HEK293 (cell line): ENCODE measurements at regions not wholly inside any gene's neighbourhood (a gene's known extent, or its start where the extent isn't known, plus 50 kb on each side); places are given as distances from the start of the nearest gene placed in this dataset.

ENCODE experiments used
- CTCF ChIA-PET: fragments of 350-600 bp; formaldehyde crosslinking; extraction: SDS; loops from one replicate; lab custom pipeline; 2021; ENCODE audit warnings: antibody characterized with exemption; lab: Yijun Ruan, JAX
- POLR2A ChIA-PET: fragments of 300-600 bp; formaldehyde crosslinking; extraction: SDS; loops from one replicate; lab custom pipeline; 2020; ENCODE audit warnings: antibody characterized with exemption, inconsistent platforms; lab: Yijun Ruan, JAX
- H3K27ac ChIP-seq: fragments of 200-500 bp; sonication (Bioruptor generic); 2 replicates; pipeline ENCODE4 v1.5.1; 2014; ENCODE audit warnings: low read depth, low read length, control low read depth, inconsistent platforms; ENCODE audit errors: extremely low read depth
- H3K36me3 ChIP-seq, 2 experiments: fragments of 200-500 bp in 1 of 2; sonication (Bioruptor generic) in 1 of 2; 1 replicate in 1 of 2; 2 replicates in 1 of 2; pipeline ENCODE4 v1.5.1; 2014 to 2017; ENCODE audit warnings: inconsistent platforms in 2 of 2, low read length in 2 of 2; ENCODE audit not compliant: control insufficient read depth in 2 of 2, insufficient read depth in 1 of 2
- H3K4me1 ChIP-seq: fragments of 200-500 bp; sonication (Bioruptor generic); 2 replicates; pipeline ENCODE4 v1.5.1; 2014; ENCODE audit warnings: mild to moderate bottlenecking, low read length, inconsistent platforms; ENCODE audit not compliant: control insufficient read depth, insufficient read depth
- H3K4me3 ChIP-seq: 2 replicates; pipeline ENCODE4 v1.5.1; 2011; ENCODE audit warnings: low read depth, mild to moderate bottlenecking, control low read depth, low read length, moderate library complexity
- H3K9me3 ChIP-seq: fragments of 200-500 bp; sonication (Bioruptor generic); 2 replicates; pipeline ENCODE4 v1.5.1; 2014; ENCODE audit warnings: low read depth, low read length, inconsistent platforms; ENCODE audit not compliant: control insufficient read depth, insufficient read depth
- BCL11A ChIP-seq: fragments of 450-650 bp; formaldehyde crosslinking; IDR thresholded peaks from 2 replicates; pipeline ENCODE4 v1.5.1; 2016; ENCODE audit warnings: low read depth, missing biosample characterization, missing genetic modification characterization
- BCL11B ChIP-seq: fragments of 450-650 bp; formaldehyde crosslinking; IDR thresholded peaks from 2 replicates; pipeline ENCODE4 v1.5.1; 2016; ENCODE audit warnings: low read depth, missing biosample characterization, missing genetic modification characterization
- GLI2 ChIP-seq: fragments of 450-650 bp; formaldehyde crosslinking; IDR thresholded peaks from 2 replicates; pipeline ENCODE4; 2017; ENCODE audit warnings: missing biosample characterization, missing genetic modification characterization, low read depth, borderline replicate concordance
- GLIS1 ChIP-seq: fragments of 450-650 bp; formaldehyde crosslinking; IDR thresholded peaks from 2 replicates; pipeline ENCODE4 v1.5.1; 2016; ENCODE audit warnings: missing biosample characterization, missing genetic modification characterization
- KLF8 ChIP-seq: fragments of 450-650 bp; formaldehyde crosslinking; IDR thresholded peaks from 2 replicates; pipeline ENCODE4 v1.5.1; 2016; ENCODE audit warnings: missing biosample characterization, missing genetic modification characterization
- SCRT1 ChIP-seq: fragments of 450-650 bp; formaldehyde crosslinking; IDR thresholded peaks from 2 replicates; pipeline ENCODE4 v1.5.1; 2016; ENCODE audit warnings: missing biosample characterization, missing genetic modification characterization, borderline replicate concordance
- SP2 ChIP-seq: fragments of 450-650 bp; formaldehyde crosslinking; IDR thresholded peaks from 2 replicates; pipeline ENCODE4 v1.5.1; 2016; ENCODE audit warnings: missing biosample characterization, missing genetic modification characterization
- SP7 ChIP-seq: fragments of 450-650 bp; formaldehyde crosslinking; IDR thresholded peaks from 2 replicates; pipeline ENCODE4 v1.5.1; 2016; ENCODE audit warnings: missing biosample characterization, missing genetic modification characterization
- ZBTB21 ChIP-seq: fragments of 450-650 bp; formaldehyde crosslinking; IDR thresholded peaks from 2 replicates; pipeline ENCODE4 v1.5.1; 2017; ENCODE audit warnings: missing biosample characterization, missing genetic modification characterization
- ZNF184 ChIP-seq: fragments of 450-650 bp; IDR thresholded peaks from 2 replicates; pipeline ENCODE4 v1.5.1; 2018; ENCODE audit warnings: missing biosample characterization, mild to moderate bottlenecking, missing genetic modification characterization
- ZNF24 ChIP-seq: fragments of 450-650 bp; formaldehyde crosslinking; IDR thresholded peaks from 2 replicates; pipeline ENCODE4 v1.5.1; 2016; ENCODE audit warnings: missing biosample characterization, missing genetic modification characterization
- ZNF324 ChIP-seq: fragments of 450-650 bp; formaldehyde crosslinking; IDR thresholded peaks from 2 replicates; pipeline ENCODE4 v1.5.1; 2016; ENCODE audit warnings: missing biosample characterization, missing genetic modification characterization
- ZNF335 ChIP-seq: fragments of 450-650 bp; formaldehyde crosslinking; conservative IDR thresholded peaks from 2 replicates; pipeline ENCODE4 v1.5.1; 2016; ENCODE audit warnings: missing biosample characterization, missing genetic modification characterization
- ZNF623 ChIP-seq: fragments of 450-650 bp; formaldehyde crosslinking; IDR thresholded peaks from 2 replicates; pipeline ENCODE4 v1.5.1; 2016; ENCODE audit warnings: missing biosample characterization, missing genetic modification characterization
- ZNF629 ChIP-seq: fragments of 450-650 bp; formaldehyde crosslinking; IDR thresholded peaks from 2 replicates; pipeline ENCODE4 v1.5.1; 2017; ENCODE audit warnings: missing biosample characterization, missing genetic modification characterization
- ZNF777 ChIP-seq: fragments of 450-650 bp; formaldehyde crosslinking; IDR thresholded peaks from 2 replicates; pipeline ENCODE4 v1.5.1; 2017; ENCODE audit warnings: missing biosample characterization, missing genetic modification characterization, borderline replicate concordance
- ZNF843 ChIP-seq: fragments of 450-650 bp; formaldehyde crosslinking; IDR thresholded peaks from 2 replicates; pipeline ENCODE4 v1.5.1; 2016; ENCODE audit warnings: missing biosample characterization, missing genetic modification characterization
- ZSCAN23 ChIP-seq: fragments of 450-650 bp; formaldehyde crosslinking; IDR thresholded peaks from 2 replicates; pipeline ENCODE4 v1.5.1; 2016; ENCODE audit warnings: missing biosample characterization, missing genetic modification characterization
- TF ChIP-seq, protein P1 (sequence below): fragments of 450-650 bp; formaldehyde crosslinking; IDR thresholded peaks from 2 replicates; pipeline ENCODE4 v1.5.1; 2017; ENCODE audit warnings: missing biosample characterization, missing genetic modification characterization
- TF ChIP-seq, protein P2 (sequence below): fragments of 450-650 bp; formaldehyde crosslinking; conservative IDR thresholded peaks from 2 replicates; pipeline ENCODE4 v1.5.1; 2016; ENCODE audit warnings: low read depth, missing biosample characterization, missing genetic modification characterization
- TF ChIP-seq, protein P3 (sequence below): fragments of 450-650 bp; formaldehyde crosslinking; IDR thresholded peaks from 2 replicates; pipeline ENCODE4 v1.5.1; 2016; ENCODE audit warnings: missing biosample characterization, missing genetic modification characterization
- TF ChIP-seq, protein P4 (sequence below): fragments of 450-650 bp; formaldehyde crosslinking; IDR thresholded peaks from 2 replicates; pipeline ENCODE4 v1.5.1; 2016; ENCODE audit warnings: missing biosample characterization, missing genetic modification characterization

DNA sequence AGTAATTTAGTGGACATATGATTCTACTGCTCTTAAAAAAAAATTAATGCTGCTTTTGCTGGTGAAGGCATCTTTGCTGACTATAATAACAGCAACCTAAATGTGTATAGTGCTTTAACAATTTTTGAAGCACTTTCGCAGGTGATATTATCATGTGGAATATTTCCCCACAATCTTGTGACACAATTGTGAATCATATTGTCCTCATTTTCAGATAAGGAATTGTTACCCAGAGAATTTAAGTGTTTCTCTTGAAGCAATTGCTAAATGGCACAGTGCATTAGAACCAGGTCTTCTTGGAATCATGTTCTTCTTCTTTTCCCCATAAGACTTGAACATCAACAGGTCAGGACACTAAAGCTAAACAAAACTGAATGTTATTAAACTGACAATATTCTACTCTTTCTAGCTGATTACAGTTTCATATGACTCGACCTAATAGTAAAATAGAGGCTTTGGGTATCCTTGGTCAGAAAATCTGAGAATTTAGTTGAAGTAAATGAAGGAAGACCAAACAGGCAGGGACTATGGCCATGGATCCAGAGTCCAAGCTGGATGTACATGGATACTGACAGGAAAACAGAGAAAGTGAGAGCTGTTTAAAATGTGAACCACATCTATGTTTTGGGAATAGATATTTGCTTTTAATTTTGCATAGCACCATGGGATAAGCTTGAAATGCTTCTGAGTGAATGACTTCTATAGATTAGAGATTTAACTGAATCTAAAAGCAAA, 121.8 kb upstream of the SLC35B3 start:
- H3K9me3 ChIP-seq = no peaks in the 10 kb centered on the region
- no peak overlapping the region for H3K27ac ChIP-seq
- H3K36me3 ChIP-seq = no peaks in the 10 kb centered on the region
- H3K4me3 ChIP-seq = no peak overlapping the region
- H3K4me1 ChIP-seq = peaks cover 12% of the 10 kb centered on the region
- CTCF ChIA-PET = interaction anchor here (0.6 kb wide), 1 partner anchor 23 kb away, joined by 3 read pairs; no protein-coding TSS in a partner anchor
- POLR2A ChIA-PET = no interaction called here
- TF ChIP-seq GLIS1 (tag by site-specific recombination) (no peak), SCRT1 (no peak), ZNF623 (tag by site-specific recombination) (no peak), KLF8 (0 out of 2 replicates have a peak, but pooled peaks have one; percentile 5), ZNF777 (tag by site-specific recombination) (no peak)

DNA sequence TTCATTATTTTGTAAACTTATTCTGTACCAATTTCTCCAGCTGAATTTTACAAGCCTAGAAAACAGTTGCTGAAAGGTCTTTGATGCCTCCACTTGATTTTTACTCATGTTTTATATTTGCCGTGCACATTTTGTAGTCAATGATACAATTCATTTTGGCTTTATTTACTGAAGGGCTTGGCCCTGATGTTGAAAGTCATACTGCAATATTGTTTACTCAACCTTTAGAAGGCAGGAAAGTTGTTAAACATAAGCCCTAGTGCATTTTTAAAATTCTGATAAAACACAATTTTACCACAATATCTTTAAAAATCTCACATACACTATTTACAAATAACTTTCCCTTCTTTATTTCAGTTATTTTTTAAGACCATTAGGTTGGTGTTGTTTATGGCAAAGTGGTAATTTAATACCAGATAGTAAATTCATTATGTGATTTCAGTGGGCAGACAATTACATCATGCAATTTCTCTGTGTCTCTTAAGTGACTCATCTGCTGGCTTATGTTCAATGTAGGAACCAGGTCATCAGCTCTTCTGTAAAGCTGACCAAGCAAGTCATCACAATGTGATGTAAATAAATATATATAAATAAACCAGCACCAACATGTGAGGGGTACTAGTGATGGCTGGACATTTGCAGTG, 121.1 kb upstream of the SLC35B3 start:
- Histone ChIP-seq H3K4me1 (peaks cover 12% of the 10 kb centered on the region), H3K9me3 (no peaks in the 10 kb centered on the region), H3K36me3 (no peaks in the 10 kb centered on the region), H3K27ac (no peak overlapping the region), H3K4me3 (no peak overlapping the region)
- ChIA-PET CTCF (interaction anchor here (0.6 kb wide), 1 partner anchor 22 kb away, joined by 3 read pairs; no protein-coding TSS in a partner anchor), POLR2A (no interaction called here)
- TF ChIP-seq ZSCAN23 (peak; percentile 57; the same call in 1 of the 2 replicates), SP7 (tag by site-specific recombination) (peak; percentile 68), BCL11A (tag by site-specific recombination) (peak; percentile 83), ZNF24 (peak; percentile 70), ZNF324 (0 out of 2 replicates have a peak, but pooled peaks have one; percentile 25), GLI2 (tag by site-specific recombination) (no peak), KLF8 (0 out of 2 replicates have a peak, but pooled peaks have one; percentile 45), SP2 (tag by site-specific recombination) (no peak), BCL11B (tag by site-specific recombination) (no peak), ZBTB21 (peak; percentile 74), ZNF184 (tag by site-specific recombination) (peak; percentile 61; the same call in 1 of the 2 replicates), ZNF629 (tag by site-specific recombination) (peak; percentile 84), ZNF335 (tag by site-specific recombination) (peak; percentile 20; the same call in 1 of the 2 replicates), ZNF843 (peak; percentile 56; the same call in 1 of the 2 replicates)
- TF ChIP-seq, protein P1, sequence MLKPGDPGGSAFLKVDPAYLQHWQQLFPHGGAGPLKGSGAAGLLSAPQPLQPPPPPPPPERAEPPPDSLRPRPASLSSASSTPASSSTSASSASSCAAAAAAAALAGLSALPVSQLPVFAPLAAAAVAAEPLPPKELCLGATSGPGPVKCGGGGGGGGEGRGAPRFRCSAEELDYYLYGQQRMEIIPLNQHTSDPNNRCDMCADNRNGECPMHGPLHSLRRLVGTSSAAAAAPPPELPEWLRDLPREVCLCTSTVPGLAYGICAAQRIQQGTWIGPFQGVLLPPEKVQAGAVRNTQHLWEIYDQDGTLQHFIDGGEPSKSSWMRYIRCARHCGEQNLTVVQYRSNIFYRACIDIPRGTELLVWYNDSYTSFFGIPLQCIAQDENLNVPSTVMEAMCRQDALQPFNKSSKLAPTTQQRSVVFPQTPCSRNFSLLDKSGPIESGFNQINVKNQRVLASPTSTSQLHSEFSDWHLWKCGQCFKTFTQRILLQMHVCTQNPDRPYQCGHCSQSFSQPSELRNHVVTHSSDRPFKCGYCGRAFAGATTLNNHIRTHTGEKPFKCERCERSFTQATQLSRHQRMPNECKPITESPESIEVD (tag by site-specific recombination) = peak; percentile 46; the same call in 1 of the 2 replicates
- TF ChIP-seq, protein P2, sequence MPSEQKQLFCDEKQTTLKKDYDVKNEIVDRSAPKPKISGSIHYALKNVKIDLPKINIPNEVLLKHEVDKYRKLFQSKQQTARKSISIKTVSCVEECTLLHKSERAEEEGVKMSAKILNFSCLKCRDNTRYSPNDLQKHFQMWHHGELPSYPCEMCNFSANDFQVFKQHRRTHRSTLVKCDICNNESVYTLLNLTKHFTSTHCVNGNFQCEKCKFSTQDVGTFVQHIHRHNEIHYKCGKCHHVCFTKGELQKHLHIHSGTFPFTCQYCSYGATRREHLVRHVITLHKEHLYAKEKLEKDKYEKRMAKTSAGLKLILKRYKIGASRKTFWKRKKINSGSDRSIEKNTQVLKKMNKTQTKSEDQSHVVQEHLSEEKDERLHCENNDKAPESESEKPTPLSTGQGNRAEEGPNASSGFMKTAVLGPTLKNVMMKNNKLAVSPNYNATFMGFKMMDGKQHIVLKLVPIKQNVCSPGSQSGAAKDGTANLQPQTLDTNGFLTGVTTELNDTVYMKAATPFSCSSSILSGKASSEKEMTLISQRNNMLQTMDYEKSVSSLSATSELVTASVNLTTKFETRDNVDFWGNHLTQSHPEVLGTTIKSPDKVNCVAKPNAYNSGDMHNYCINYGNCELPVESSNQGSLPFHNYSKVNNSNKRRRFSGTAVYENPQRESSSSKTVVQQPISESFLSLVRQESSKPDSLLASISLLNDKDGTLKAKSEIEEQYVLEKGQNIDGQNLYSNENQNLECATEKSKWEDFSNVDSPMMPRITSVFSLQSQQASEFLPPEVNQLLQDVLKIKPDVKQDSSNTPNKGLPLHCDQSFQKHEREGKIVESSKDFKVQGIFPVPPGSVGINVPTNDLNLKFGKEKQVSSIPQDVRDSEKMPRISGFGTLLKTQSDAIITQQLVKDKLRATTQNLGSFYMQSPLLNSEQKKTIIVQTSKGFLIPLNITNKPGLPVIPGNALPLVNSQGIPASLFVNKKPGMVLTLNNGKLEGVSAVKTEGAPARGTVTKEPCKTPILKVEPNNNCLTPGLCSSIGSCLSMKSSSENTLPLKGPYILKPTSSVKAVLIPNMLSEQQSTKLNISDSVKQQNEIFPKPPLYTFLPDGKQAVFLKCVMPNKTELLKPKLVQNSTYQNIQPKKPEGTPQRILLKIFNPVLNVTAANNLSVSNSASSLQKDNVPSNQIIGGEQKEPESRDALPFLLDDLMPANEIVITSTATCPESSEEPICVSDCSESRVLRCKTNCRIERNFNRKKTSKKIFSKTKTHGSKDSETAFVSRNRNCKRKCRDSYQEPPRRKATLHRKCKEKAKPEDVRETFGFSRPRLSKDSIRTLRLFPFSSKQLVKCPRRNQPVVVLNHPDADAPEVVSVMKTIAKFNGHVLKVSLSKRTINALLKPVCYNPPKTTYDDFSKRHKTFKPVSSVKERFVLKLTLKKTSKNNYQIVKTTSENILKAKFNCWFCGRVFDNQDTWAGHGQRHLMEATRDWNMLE (tag by site-specific recombination) = 0 out of 2 replicates have a peak, but pooled peaks have one; percentile 33
- TF ChIP-seq, protein P3, sequence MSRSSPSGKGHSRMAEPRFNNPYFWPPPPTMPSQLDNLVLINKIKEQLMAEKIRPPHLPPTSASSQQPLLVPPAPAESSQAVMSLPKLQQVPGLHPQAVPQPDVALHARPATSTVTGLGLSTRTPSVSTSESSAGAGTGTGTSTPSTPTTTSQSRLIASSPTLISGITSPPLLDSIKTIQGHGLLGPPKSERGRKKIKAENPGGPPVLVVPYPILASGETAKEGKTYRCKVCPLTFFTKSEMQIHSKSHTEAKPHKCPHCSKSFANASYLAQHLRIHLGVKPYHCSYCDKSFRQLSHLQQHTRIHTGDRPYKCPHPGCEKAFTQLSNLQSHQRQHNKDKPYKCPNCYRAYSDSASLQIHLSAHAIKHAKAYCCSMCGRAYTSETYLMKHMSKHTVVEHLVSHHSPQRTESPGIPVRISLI (tag by site-specific recombination) = peak; percentile 64
- TF ChIP-seq, protein P4, sequence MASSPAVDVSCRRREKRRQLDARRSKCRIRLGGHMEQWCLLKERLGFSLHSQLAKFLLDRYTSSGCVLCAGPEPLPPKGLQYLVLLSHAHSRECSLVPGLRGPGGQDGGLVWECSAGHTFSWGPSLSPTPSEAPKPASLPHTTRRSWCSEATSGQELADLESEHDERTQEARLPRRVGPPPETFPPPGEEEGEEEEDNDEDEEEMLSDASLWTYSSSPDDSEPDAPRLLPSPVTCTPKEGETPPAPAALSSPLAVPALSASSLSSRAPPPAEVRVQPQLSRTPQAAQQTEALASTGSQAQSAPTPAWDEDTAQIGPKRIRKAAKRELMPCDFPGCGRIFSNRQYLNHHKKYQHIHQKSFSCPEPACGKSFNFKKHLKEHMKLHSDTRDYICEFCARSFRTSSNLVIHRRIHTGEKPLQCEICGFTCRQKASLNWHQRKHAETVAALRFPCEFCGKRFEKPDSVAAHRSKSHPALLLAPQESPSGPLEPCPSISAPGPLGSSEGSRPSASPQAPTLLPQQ (tag by site-specific recombination) = 0 out of 2 replicates have a peak, but pooled peaks have one; percentile 53
